ENCODE measurements at regions not wholly inside any gene's neighbourhood (a gene's known extent, or its start where the extent isn't known, plus 50 kb on each side); places are given as distances from the start of the nearest gene placed in this dataset.

GRCh38 chr7:16123117-16123770 lies 298.1 kb downstream of the CRPPA start:
- CTCF ChIA-PET = interaction anchor here (0.8 kb wide), 1 partner anchor 442 kb away, joined by 3 read pairs; no protein-coding TSS in a partner anchor

GRCh38 chr7:16121876-16122390 lies 299.4 kb downstream of the CRPPA start:
- Histone ChIP-seq H3K27me3 (ENCODE audit: control insufficient read depth, insufficient read depth, low read length) (no peaks in the 10 kb centered on the region), H3K4me3 (ENCODE audit: low read depth in 2 of 2, low read length in 2 of 2) (no peak overlapping the region), H3K9me3 (ENCODE audit: control insufficient read depth, insufficient read depth, low read depth, low read length) (no peaks in the 10 kb centered on the region), H3K4me1 (ENCODE audit: control insufficient read depth, insufficient read depth, low read length) (no peaks in the 10 kb centered on the region), H3K27ac (ENCODE audit: low read length) (no peak overlapping the region), H3K36me3 (ENCODE audit: control insufficient read depth, insufficient read depth, low read length) (no peaks in the 10 kb centered on the region)
- ATAC-seq (no peak), DNase-seq (ENCODE audit: low read depth, low spot score) (no peak)
- intact Hi-C loops (cut with micrococcal nuclease; ENCODE audit: unreplicated experiment) (no loop called here), in situ Hi-C loops (cut with HindIII; ENCODE audit: low pct_unique_long_range_greater_than_20kb, low sequenced_read_pairs) (no loop called here)
- TF ChIP-seq TCF7L2 (IDR thresholded peaks at IDR 0.05; ENCODE audit: low read depth, low read length) (no peak), REST (IDR thresholded peaks at IDR 0.05; ENCODE audit: insufficient read depth in 1 of 2, low read depth in 2 of 2, low read length in 1 of 2) (no peak), POLR2AphosphoS5 (IDR thresholded peaks at IDR 0.05; ENCODE audit: low read depth, low read length) (no peak)
- BruUV-seq (replicated peaks) = no TSS peak
- ChIA-PET CTCF (no interaction called here), POLR2A (no interaction called here)

More at GRCh38 chr7:16123117-16123770, 298.1 kb downstream of the CRPPA start:
- no peaks in the 10 kb centered on the region for H3K4me1 ChIP-seq (ENCODE audit: control insufficient read depth, insufficient read depth, low read length)
- intact Hi-C loops (cut with micrococcal nuclease; ENCODE audit: unreplicated experiment) (no loop called here), in situ Hi-C loops (cut with HindIII; ENCODE audit: low pct_unique_long_range_greater_than_20kb, low sequenced_read_pairs) (no loop called here)
- no TSS peak for BruUV-seq (replicated peaks)
- no peak overlapping the region for H3K4me3 ChIP-seq (ENCODE audit: low read depth in 2 of 2, low read length in 2 of 2)
- DNase-seq (ENCODE audit: low read depth, low spot score) (no peak), ATAC-seq (no peak)
- H3K27ac ChIP-seq (ENCODE audit: low read length) = no peak overlapping the region
- TF ChIP-seq TCF7L2 (IDR thresholded peaks at IDR 0.05; ENCODE audit: low read depth, low read length) = no peak
- no peak for TF ChIP-seq SIN3A (IDR thresholded peaks at IDR 0.05; ENCODE audit: borderline replicate concordance, insufficient read depth, low read depth, low read length)
- no peak for TF ChIP-seq REST (IDR thresholded peaks at IDR 0.05; ENCODE audit: insufficient read depth in 1 of 2, low read depth in 2 of 2, low read length in 1 of 2)
- no peak for TF ChIP-seq CTCF (IDR thresholded peaks at IDR 0.05)
- no peak for TF ChIP-seq POLR2AphosphoS5 (IDR thresholded peaks at IDR 0.05; ENCODE audit: low read depth, low read length)
- no peaks in the 10 kb centered on the region for H3K27me3 ChIP-seq (ENCODE audit: control insufficient read depth, insufficient read depth, low read length)
- no peaks in the 10 kb centered on the region for H3K36me3 ChIP-seq (ENCODE audit: control insufficient read depth, insufficient read depth, low read length)
- POLR2A ChIA-PET = no interaction called here
- H3K9me3 ChIP-seq (ENCODE audit: control insufficient read depth, insufficient read depth, low read depth, low read length) = no peaks in the 10 kb centered on the region

Measured in Panc1 (cell line).